ENCODE measurements at regions not wholly inside any gene's neighbourhood (a gene's known extent, or its start where the extent isn't known, plus 50 kb on each side); places are given as distances from the start of the nearest gene placed in this dataset.

DNA sequence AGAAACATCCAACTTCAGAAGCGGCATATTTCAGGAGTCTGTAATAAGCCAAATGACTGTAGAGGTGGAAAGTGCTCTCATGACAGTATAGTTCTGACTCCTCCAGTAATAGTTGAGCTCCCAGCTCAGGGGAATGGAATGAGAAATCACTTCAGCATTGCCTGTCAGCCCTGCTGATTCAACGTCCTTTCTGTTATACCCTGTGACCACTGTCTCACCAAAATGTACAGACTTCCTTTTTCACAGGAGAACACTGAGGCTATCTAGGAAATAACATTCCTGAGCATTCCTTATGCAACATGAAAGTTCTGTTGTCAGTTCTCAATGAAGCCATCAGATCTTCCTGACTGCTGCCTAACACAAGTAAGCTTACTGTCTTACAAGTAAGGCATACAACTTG lies 284.5 kb upstream of the MME start:
- TF ChIP-seq POLR2AphosphoS5 (IDR thresholded peaks at IDR 0.05; ENCODE audit: low read depth, low read length) (no peak), POLR2A (IDR thresholded peaks at IDR 0.05; ENCODE audit: low read depth, low read length) (no peak), POU2F2 (IDR thresholded peaks at IDR 0.05; ENCODE audit: low read depth, low read length) (no peak), TAF1 (IDR thresholded peaks at IDR 0.05; ENCODE audit: low read depth, low read length) (no peak), SPI1 (IDR thresholded peaks at IDR 0.05; ENCODE audit: low read depth, low read length) (no peak)
